HL-60 (cell line): ENCODE measurements at regions not wholly inside any gene's neighbourhood (a gene's known extent, or its start where the extent isn't known, plus 50 kb on each side); places are given as distances from the start of the nearest gene placed in this dataset.

Experiments
- DNase-seq, 2 experiments: peaks; one replicate each; pipeline ENCODE4 v3.0.0-alpha.2; 2010 to 2020; ENCODE audit warnings: low read depth in 1 of 2, low spot score in 1 of 2
- H3K27ac ChIP-seq: fragments of 250-450 bp; sonication (Bioruptor Pico); replicated peaks from 2 replicates; pipeline ENCODE4 v1.5.1; 2020; ENCODE audit warnings: mild to moderate bottlenecking, moderate library complexity
- H3K27me3 ChIP-seq: fragments of 250-450 bp; sonication (Bioruptor Pico); 2 replicates; pipeline ENCODE4 v1.5.1; 2021; ENCODE audit warnings: mild to moderate bottlenecking, moderate library complexity; ENCODE audit not compliant: insufficient read depth, poor library complexity, severe bottlenecking
- H3K4me3 ChIP-seq: replicated peaks from 2 replicates; pipeline ENCODE4 v1.5.1; 2011; ENCODE audit warnings: mild to moderate bottlenecking, control low read depth, low read length; ENCODE audit not compliant: insufficient read depth
- GABPA ChIP-seq: IDR thresholded peaks from 2 replicates; pipeline ENCODE4 v1.6.1; 2012; ENCODE audit warnings: low read depth
- POLR2AphosphoS5 ChIP-seq: IDR thresholded peaks from 2 replicates; pipeline ENCODE4 v1.6.1; 2012; ENCODE audit warnings: low read depth
- SPI1 ChIP-seq: IDR thresholded peaks from 2 replicates; pipeline ENCODE4 v1.6.1; 2012; ENCODE audit warnings: low read depth, mild to moderate bottlenecking, borderline replicate concordance
- TF ChIP-seq, protein P1 (sequence below): IDR thresholded peaks from one replicate; pipeline ENCODE4 v1.5.1; 2011; ENCODE audit warnings: low read length, control low read depth, inconsistent platforms; ENCODE audit not compliant: insufficient read depth
- TF ChIP-seq, protein P2 (sequence below): IDR thresholded peaks from 2 replicates; pipeline ENCODE4 v1.6.1; 2012; ENCODE audit warnings: low read depth; ENCODE audit not compliant: insufficient replicate concordance

GRCh38 chr9:78900500-78900899 is 603.6 kb downstream of the PSAT1 start:
- no peak overlapping the region for H3K27ac ChIP-seq
- TF ChIP-seq POLR2AphosphoS5 (no peak), SPI1 (no peak), GABPA (no peak)
- TF ChIP-seq, protein P1, sequence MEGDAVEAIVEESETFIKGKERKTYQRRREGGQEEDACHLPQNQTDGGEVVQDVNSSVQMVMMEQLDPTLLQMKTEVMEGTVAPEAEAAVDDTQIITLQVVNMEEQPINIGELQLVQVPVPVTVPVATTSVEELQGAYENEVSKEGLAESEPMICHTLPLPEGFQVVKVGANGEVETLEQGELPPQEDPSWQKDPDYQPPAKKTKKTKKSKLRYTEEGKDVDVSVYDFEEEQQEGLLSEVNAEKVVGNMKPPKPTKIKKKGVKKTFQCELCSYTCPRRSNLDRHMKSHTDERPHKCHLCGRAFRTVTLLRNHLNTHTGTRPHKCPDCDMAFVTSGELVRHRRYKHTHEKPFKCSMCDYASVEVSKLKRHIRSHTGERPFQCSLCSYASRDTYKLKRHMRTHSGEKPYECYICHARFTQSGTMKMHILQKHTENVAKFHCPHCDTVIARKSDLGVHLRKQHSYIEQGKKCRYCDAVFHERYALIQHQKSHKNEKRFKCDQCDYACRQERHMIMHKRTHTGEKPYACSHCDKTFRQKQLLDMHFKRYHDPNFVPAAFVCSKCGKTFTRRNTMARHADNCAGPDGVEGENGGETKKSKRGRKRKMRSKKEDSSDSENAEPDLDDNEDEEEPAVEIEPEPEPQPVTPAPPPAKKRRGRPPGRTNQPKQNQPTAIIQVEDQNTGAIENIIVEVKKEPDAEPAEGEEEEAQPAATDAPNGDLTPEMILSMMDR: no peak
- TF ChIP-seq, protein P2, sequence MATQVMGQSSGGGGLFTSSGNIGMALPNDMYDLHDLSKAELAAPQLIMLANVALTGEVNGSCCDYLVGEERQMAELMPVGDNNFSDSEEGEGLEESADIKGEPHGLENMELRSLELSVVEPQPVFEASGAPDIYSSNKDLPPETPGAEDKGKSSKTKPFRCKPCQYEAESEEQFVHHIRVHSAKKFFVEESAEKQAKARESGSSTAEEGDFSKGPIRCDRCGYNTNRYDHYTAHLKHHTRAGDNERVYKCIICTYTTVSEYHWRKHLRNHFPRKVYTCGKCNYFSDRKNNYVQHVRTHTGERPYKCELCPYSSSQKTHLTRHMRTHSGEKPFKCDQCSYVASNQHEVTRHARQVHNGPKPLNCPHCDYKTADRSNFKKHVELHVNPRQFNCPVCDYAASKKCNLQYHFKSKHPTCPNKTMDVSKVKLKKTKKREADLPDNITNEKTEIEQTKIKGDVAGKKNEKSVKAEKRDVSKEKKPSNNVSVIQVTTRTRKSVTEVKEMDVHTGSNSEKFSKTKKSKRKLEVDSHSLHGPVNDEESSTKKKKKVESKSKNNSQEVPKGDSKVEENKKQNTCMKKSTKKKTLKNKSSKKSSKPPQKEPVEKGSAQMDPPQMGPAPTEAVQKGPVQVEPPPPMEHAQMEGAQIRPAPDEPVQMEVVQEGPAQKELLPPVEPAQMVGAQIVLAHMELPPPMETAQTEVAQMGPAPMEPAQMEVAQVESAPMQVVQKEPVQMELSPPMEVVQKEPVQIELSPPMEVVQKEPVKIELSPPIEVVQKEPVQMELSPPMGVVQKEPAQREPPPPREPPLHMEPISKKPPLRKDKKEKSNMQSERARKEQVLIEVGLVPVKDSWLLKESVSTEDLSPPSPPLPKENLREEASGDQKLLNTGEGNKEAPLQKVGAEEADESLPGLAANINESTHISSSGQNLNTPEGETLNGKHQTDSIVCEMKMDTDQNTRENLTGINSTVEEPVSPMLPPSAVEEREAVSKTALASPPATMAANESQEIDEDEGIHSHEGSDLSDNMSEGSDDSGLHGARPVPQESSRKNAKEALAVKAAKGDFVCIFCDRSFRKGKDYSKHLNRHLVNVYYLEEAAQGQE: no peak
- H3K4me3 ChIP-seq: no peak overlapping the region
- DNase-seq: no peak
- no peaks in the 10 kb centered on the region for H3K27me3 ChIP-seq

DNA sequence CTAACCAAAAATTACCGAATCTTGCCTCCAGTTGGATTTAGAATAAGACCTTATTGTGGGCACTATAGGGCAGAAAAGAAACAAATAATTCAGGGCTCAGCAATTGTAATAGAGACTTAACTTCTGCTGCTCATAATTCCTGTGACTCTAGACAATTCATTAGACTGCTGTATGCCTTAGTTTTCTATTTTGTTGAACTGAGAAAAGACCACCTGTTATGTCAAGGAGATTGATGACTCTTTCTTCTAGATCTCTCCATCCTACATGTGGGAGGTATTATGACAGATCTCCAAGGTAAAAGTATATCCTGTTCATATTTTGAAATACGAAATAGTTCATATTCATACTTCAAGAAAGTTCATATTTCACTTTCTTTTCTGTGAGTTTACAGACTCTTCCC is 605.1 kb downstream of the PSAT1 start:
- no peak overlapping the region for H3K4me3 ChIP-seq
- no peak for DNase-seq
- no peaks in the 10 kb centered on the region for H3K27me3 ChIP-seq
- TF ChIP-seq POLR2AphosphoS5 (no peak), GABPA (no peak), SPI1 (no peak)
- TF ChIP-seq, protein P1: no peak
- TF ChIP-seq, protein P2: no peak
- H3K27ac ChIP-seq: no peak overlapping the region

DNA sequence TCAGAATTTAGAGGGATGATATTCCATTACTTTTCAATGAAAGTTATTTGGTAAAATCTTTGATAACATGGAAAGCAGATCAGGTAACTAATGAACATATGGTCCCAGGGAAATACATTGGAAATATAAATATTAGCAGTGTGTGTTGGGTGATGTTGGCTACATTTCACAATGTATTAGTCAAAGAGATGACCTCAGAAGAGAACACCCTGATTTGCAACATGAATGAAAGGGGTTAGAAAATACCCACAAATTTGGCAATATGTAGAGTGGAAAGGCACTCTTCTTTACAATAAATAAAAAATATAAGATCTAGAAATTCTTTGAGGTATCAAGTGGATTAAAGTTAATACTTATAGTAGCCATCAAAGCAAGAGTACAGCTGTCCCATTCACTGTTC is 606.7 kb downstream of the PSAT1 start:
- no peak overlapping the region for H3K27ac ChIP-seq
- no peak for DNase-seq
- TF ChIP-seq, protein P2: no peak
- TF ChIP-seq, protein P1: no peak
- TF ChIP-seq SPI1: no peak
- TF ChIP-seq GABPA: no peak
- TF ChIP-seq POLR2AphosphoS5: no peak
- no peaks in the 10 kb centered on the region for H3K27me3 ChIP-seq
- no peak overlapping the region for H3K4me3 ChIP-seq
